Stimulated activated CD4-positive, alpha-beta T cell treated with anti-CD3 and anti-CD28 coated beads, Interleukin-2, amount 100 ng/mL, for 4 hours (primary cell): ENCODE measurements at regions not wholly inside any gene's neighbourhood (a gene's known extent, or its start where the extent isn't known, plus 50 kb on each side); places are given as distances from the start of the nearest gene placed in this dataset.
"Not testable (repeated sequence)": the region's sequence is repeated elsewhere in the genome, so short reads cannot be mapped to it uniquely, and the experiment has no call there.

ENCODE experiments used
- DNase-seq: peaks from one replicate; pipeline ENCODE4 v3.0.0-alpha.2; 2020; ENCODE audit warnings: low read depth

- DNase-seq: no peak
Observed at GRCh38 chr19:29154163-29154562, 58.8 kb downstream of the UQCRFS1 start.

- DNase-seq: no peak
Observed at GRCh38 chr19:29145756-29146155, 67.2 kb downstream of the UQCRFS1 start.

GRCh38 chr19:29143183-29143582 is 69.8 kb downstream of the UQCRFS1 start:
- DNase-seq: no peak

DNA sequence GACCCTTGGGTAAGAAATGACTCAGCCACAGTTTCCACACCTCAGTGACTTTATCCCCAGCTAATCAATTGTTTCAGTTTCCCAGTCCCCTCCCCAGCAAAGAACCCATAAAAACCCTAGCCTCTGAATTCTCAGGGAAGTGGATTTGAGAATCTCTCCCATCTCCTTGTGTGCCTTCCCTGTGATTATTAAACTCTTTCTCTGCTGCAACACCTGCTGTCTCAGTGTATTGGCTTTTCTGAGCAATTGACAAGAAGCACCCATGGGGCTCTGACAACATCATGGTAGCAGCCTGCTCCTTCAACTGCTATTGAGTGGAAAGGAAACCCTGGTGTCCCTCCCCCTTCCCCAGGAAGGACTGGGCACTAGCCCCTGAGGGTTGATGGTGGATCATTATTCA is 73.7 kb downstream of the UQCRFS1 start:
- DNase-seq: no peak

DNA sequence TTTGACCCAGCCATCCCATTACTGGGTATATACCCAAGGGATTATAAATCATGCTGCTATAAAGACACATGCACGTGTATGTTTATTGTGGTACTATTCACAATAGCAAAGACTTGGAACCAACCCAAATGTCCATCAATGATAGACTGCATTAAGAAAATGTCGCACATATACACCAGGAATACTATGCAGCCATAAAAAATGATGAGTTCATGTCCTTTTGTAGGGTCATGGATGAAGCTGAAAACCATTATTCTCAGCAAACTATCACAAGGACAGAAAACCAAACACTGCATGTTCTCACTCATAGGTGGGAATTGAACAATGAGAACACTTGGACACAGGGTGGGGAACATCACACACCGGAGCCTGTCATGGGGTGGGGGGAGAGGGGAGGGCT is 74.7 kb downstream of the UQCRFS1 start:
- DNase-seq: not testable (repeated sequence)

GRCh38 chr19:29131456-29131855 is 81.5 kb downstream of the UQCRFS1 start:
- no peak for DNase-seq

GRCh38 chr19:29129148-29129547 is 83.8 kb downstream of the UQCRFS1 start:
- DNase-seq: no peak

- DNase-seq: no peak
Observed at GRCh38 chr19:29128203-29128602, 84.7 kb downstream of the UQCRFS1 start.

DNA sequence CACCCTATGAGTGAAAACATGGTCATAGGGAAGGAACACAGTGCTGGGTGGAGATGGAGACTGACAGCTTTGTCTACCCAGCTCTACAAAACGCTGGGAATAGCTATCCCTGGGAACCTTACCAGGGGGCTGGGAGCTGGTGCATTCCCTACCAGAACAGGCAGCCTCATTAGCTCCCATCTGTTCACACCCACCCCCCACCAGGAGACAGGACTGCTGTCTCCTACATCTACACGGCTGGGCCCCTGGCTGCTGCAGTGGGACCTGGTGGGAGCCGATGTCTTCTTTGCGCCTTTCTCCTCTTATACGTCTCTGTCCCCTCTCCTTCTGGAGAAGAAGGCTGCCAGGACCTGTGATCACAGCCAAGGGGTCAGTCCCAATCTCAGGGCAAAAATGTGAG is 90.8 kb downstream of the UQCRFS1 start:
- DNase-seq: no peak

DNA sequence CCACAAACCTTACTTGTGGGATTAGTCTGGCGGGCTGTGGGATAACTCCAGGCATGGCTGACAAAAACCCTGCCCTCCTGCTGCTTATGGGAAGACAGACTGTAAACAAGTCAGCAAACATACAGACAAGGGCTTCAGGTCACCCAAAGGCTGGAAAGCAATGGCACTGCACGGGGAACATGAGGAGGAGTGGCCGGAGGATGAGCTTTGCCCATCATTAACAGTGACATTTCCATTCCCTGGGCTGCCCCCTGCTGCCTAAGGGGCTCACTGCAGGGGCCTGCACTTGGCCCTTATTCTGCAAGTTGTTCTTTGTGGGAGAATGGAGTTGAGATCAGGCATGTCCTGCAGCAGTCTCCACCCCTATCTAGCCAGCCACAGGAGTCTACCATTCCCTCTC is 91.3 kb downstream of the UQCRFS1 start:
- no peak for DNase-seq

DNA sequence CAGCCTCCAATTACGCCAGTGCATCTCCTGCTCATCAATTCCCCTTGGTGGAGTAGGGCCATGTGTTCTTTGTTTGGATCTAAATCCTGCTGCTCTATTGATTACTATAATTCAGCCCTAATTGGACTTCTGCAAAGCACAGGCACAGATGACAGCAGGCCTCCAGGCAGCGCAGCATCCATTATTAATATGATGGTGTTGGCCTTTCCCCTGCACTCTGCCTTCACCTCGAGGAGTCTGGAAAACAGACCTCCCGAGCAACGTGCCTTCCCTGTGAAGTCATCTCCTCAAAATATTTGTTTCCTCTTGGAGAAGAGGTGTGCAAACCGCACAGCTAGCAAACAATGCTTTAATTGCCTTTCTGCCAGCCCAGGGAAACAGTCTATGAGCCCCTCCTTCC is 92.5 kb downstream of the UQCRFS1 start:
- no peak for DNase-seq

DNA sequence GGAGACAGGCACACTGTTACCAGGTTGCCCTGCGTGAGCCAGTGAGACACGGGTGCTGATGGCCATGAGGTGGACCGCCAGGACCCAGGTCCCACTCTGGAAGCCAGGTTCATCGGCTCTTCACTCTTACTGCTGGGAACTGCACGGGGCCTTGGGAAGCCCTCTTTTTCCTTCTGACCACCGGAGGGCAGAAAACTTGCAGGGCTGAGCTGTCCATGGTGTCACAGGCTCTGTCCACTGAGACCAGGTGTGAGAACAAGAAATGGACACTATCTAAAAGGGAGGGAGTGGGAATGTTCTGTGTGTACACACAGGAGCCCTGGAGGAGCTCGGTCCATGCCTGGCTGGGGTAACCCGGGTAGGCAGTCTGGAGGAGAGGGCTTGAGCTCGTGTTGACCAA is 93.4 kb downstream of the UQCRFS1 start:
- DNase-seq: no peak

DNA sequence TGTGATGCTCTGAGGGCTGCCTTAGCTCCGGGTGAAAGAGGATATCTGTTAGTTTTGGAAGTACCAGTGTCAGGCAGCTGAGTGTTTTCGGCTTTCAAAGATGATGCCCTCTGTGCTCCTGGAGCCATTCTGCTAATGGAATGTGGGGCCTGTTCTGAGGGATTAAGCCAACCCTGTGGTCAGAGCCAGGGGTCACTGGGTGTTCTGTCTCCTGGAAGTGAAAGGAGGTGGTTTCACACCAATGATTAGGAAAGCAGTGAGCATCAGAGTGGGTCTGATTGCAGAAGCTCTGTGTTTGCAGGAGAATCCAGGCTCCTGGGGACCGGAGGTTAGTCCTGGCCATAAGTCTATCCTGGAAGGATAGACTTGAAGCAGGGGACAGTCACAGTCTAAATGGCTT is 94.6 kb downstream of the UQCRFS1 start:
- DNase-seq: no peak

- no peak for DNase-seq
Observed at GRCh38 chr19:29117926-29118325, 95.0 kb downstream of the UQCRFS1 start.

DNA sequence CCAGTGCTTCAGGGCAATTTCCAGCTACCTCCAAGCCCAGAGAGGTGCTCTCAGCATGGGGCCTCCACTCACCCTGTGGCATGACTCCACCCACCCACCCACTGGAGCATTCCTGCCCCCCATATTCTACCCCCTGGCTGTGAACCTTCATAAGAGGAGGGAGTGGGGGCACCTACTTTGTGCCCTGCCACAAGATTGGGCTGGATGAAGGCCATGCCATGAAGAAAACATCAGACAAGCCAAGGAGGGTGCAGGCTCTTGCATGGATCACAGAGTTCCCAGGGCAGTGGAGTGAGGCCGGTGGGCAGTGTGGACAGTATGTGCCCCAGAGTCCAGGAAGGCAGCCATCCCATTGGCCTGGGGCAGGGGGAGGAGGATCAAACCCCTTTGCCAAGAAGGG is 97.8 kb downstream of the UQCRFS1 start:
- no peak for DNase-seq

GRCh38 chr19:29113838-29114237 is 99.1 kb downstream of the UQCRFS1 start:
- DNase-seq: no peak

DNA sequence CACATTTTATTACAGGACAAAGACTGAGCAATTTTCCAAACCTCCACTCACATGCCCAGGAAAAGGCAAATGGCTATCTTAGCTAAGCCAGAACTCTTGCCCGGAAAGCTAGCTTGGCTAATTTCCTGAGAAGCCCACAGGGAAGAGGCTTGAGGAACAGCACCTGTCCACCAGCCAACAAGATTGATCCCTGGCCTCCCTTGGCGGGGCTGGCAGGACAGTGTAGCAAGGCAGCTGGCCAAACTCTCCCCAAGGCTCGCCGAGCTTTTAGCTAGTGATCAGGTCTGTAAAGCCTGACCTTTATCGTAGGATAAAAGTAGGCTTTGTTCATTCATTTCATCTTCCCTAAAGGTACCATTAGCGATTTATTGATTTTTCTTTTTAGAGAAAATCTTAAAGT is 101.4 kb downstream of the UQCRFS1 start:
- no peak for DNase-seq

DNA sequence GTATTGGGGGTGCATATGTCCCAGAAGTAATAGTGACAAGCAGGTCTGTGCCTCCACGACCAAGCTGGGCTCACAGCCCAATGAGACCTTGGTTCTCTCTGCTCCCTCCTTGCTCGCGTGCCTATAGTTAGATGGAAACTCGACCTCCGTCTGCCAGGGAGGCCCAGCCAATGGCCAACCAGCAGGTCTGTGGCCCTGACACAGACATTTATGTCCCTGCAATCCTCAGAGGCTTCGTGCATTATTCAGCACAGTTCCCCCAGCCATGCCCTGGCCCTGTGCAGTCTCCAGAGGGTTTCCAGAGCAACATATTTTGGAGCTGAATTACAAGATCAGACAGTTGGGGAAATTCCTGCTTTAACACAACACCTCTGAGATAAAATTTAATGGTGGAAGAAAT is 105.1 kb downstream of the UQCRFS1 start:
- no peak for DNase-seq

DNA sequence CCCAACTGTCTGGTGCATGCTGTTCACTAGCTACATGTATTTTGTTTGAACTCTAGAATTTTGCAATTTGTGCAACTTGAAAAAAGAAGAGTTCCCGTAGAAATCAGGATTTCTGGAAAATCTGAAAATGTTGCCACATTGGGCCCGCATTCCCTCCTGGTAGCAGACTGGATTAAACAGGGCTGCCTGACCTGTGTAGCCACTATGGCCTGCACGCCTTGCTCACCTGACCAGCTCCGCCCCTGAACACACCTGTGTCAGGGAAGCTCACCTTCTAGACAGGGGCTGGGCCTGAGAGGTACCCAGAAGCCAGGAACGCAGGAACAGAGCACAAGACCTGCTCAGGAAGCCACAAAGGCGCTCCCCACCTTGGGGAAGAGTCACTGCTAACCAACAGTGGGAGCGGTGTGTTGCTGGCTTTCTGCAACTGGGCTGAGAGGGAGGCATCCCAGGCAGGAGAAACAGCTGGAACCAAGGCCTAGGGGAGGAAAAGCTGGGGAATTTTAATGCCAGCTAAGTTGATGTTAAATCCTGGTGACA is 106.5 kb downstream of the UQCRFS1 start:
- no peak for DNase-seq

- no peak for DNase-seq
Observed at GRCh38 chr19:29105629-29106292, 107.2 kb downstream of the UQCRFS1 start.

DNA sequence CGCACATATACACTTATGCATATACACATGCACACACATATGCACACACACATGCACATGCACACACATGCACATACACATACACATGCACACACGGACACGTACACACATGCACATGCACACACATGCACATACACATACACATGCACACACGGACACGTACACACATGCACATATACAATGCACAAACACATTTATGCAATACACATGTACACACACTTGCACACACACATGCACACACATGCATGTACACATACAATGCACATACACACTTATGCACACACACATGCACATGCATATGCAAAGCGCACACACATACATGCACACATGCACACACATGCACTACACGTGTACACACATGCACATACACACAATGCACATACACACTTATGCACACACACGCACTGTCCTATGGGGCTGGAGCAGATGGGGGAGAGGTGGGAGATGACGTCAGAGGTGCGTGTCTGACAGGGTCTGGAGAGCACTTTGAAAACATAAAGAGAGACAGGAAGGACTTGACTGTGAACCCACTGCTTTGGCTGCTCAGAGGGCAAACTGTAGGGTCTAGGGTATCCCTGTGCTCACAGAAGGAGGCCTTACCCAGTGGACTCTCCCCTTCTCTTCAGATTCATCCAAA is 108.2 kb downstream of the UQCRFS1 start:
- no peak for DNase-seq

GRCh38 chr19:29098863-29099481 is 114.0 kb downstream of the UQCRFS1 start:
- no peak for DNase-seq

DNA sequence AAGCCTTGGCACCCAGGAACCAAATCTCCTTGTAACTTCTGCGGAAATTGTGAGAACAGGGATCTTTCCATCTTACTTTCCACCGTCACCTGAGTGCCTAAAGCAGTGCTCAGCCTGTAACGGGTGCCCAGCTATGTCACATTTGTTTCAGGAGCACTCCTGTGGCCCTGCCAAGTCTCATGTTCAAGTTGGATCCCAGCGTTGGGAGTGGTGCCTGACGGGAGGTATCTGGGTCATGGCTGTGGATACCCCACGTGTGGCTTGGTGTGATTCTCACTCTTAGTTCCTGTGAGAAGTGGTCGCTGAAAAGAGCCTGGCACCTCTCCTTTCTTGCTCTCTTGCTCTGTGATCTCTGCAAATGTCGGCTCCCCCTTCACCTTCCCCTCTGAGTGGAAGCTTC is 114.9 kb downstream of the UQCRFS1 start:
- no peak for DNase-seq
